HG02981 (cell line): ENCODE measurements at regions not wholly inside any gene's neighbourhood (a gene's known extent, or its start where the extent isn't known, plus 50 kb on each side); places are given as distances from the start of the nearest gene placed in this dataset.
"Not testable (repeated sequence)": the region's sequence is repeated elsewhere in the genome, so short reads cannot be mapped to it uniquely, and the experiment has no call there.

Experiments used
- ATAC-seq: cut with Tn5 transposase; IDR thresholded peaks from one replicate; pipeline ENCODE4 v1.9.1; 2021; ENCODE audit warnings: mild to moderate bottlenecking, moderate library complexity; ENCODE audit not compliant: unreplicated experiment

DNA sequence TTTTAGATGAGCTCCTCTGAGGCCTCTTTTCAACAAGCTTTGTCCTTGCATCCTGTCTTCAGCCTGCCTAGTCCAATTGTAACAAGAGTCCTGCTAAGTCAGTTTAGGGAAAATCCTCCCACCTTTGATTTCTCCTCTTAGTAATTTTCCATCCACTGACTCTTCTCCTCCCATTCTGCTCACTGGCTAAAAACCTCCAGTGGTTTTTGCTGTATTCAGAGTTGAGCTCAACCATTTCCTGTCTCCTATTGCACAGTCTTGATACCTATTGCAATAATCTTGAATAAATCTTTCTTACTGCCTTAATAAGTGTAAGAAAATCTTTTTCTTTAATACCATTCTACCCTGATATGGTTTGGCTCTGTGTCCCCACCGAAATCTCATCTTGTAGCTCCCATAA lies 117.8 kb upstream of the ENPP6 start:
- no peak for ATAC-seq

- not testable (repeated sequence) for ATAC-seq
These were observed 115.8 kb upstream of the ENPP6 start for GRCh38 chr4:184333446-184333845.

GRCh38 chr4:184331268-184331995 lies 113.8 kb upstream of the ENPP6 start:
- no peak for ATAC-seq

DNA sequence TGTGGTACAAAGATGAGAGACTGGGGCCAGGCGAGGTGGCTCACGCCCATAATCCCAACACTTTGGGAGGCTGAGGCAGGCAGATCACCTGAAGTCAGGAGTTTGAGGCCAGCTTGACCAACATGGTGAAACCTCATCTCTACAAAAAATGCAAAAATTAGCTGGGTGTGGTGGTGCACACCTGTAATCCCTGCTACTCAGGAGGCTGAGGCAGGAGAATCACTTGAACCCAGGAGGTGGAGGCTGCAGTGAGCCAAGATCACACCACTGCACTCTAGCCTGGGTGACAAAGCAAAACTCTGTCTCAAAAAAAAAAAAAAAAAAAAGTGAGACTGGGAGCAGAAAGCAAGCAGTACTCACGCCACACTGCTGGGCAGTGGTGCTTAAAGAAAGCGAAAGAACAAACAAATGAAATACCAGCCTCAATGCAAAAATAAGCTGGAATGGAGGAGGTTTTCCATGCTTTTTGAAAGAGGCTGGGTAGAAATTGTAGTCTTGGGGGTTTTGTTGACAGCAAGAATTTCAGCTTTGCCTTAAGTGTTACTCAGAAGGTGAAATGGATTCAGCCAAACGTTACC lies 112.9 kb upstream of the ENPP6 start:
- ATAC-seq = not testable (repeated sequence)

DNA sequence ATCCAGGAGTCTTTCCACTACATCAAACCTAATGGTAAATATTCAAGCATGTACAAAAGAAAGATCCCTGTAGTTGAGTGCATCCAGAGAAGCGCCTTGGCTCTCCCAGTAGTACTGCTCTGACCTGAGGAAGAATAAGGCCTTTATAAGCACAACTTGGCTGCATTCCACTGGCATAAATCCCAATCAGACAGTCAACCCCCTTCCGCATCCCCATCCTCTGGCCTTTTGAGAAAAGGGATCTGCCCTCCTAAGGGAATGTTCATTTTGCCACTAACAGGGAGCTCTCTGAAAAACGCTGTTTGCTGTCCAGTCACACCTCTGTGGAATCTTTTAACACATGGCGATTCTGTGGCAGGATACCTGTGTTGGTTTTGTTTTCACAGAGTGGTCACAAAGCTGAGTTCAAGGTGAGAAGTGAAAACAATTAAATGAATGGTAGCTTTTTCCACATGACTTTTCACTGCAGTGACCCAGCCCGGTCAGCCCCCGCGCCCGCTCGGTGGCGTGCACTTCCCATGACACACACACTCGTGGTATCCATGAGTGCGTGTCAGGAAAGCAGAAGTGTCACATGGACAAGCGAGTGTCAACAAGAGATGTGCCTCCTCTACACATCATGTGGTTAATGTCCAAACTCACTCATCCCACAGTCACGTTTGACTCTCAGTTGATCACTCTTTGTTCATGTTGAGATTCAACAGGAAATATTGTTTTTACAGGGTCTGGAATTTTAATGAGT lies 112.2 kb upstream of the ENPP6 start:
- ATAC-seq = peak; percentile 55

DNA sequence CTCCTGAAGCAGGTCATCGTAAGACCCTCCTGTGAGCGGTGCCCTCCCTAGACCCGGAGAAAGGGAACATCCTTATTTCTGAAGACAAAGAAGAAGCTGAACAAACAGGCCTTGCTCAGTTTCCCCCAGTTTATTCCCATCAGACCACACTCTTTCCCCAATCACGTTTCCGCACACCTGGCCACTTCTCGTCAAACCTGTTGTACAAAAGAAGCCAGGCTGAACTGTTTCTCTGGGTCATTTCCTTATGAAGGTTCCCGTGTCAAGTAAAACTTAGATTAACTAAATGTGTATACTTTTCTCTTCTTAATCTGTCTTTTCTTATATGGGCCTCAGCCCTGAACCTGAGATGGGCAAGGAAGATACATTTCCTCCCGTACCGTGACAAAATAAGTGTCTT lies 111.6 kb upstream of the ENPP6 start:
- no peak for ATAC-seq

DNA sequence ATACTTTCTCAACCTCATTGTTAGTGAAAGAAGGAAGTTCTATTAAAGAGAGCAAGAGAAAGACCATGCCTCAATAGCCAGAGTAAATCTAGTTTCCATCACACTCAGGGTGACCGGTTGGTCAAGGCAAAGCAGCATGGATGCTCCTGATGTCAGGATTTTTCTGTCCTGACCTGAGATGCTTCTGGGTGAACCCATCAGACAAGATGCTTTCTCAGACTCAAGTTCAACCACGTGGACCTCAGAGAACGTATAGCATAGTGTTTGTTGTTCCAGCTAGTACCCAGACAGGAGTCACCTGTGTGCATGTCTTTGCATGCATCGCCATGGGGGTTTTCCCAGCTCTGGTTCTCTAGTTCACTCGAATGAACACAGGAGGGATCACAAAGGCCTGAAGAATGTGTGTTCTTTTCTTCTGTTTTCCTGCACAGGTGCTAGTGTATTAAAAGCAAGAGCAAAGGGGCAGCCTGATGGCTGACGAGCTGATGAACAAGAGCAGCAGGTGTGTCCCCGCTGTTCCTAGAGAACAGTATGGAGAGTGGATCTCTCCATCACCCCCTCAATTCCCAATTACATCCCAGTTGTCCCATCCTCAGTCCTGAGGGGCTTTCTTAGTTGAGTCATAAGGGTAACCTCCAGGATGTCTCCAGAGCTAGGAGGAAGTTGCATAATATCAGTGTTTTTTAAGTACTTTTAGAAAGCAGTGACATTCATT lies 110.5 kb upstream of the ENPP6 start:
- peak; percentile 57 for ATAC-seq

- ATAC-seq = no peak
These were observed 107.3 kb upstream of the ENPP6 start for GRCh38 chr4:184324939-184325477.

DNA sequence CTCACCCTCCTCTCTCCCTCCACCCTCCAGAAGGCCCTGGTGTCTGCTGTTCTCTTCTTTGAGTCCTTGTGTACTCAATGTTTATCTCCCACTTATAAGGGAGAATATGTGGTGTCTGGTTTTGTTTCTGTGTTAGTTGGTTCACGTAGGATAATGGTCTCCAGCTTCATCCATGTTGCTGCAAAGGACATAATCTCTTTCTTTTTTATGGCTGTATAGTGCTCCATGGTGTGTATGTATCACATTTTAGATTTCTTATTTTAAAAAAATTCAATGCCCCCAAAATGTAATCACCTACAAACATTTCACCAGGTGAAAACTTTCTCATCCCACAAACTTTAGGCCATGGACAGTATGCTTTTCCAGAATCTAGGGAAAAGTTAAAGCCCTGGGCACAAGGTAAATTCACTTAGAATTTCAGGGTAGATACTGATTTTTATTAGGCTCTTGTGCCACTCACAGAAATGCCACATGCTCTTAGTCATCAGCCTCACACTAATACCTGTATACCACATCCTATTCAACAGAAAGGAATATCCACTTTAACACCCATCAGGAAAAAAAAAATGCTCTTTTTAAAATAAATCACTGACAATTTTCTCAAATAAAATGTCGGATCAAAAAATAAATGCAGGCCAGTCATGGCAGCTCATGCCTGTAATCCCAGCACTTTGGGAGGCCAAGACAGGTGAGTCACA lies 104.8 kb upstream of the ENPP6 start:
- ATAC-seq = no peak

- ATAC-seq = no peak
These were observed 103.0 kb upstream of the ENPP6 start for GRCh38 chr4:184320631-184321030.

GRCh38 chr4:184318852-184319251 lies 101.2 kb upstream of the ENPP6 start:
- ATAC-seq = no peak

- no peak for ATAC-seq
These were observed 99.7 kb upstream of the ENPP6 start for GRCh38 chr4:184317234-184317918.

- no peak for ATAC-seq
These were observed 99.1 kb upstream of the ENPP6 start for GRCh38 chr4:184316821-184317220.

DNA sequence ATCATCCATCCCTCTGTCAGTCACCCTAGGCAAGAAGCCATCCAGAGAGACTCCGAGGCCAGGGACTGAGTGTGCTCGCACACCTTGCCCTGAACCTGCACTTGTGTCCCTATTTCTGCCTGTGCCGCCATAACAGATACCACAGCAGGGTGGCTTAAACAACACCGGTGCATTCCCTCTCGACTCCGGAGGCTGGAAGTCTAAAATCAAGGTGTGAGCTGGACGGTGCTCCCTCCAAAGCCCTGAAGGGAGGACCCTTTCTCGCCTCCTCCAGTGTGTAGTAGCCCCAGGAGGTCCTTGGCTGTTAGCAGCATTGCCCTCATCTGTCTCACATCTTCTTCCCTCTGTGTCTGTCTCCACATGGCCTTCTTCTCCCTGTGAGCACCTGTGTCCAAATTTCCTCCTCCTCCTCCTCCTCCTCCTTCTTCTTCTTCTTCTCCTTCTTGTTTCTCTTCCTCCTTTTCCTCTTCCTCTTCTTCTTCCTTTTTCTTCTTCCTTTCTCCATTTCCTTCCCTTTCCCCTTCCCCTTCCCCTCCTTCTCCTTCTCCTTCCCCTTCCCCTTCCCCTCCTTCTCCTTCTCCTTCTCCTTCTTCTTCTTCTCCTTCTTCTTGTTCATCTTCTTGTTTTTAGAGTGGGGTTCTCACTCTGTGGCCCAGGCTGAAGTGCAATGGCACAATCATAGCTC lies 98.1 kb upstream of the ENPP6 start:
- ATAC-seq = no peak

DNA sequence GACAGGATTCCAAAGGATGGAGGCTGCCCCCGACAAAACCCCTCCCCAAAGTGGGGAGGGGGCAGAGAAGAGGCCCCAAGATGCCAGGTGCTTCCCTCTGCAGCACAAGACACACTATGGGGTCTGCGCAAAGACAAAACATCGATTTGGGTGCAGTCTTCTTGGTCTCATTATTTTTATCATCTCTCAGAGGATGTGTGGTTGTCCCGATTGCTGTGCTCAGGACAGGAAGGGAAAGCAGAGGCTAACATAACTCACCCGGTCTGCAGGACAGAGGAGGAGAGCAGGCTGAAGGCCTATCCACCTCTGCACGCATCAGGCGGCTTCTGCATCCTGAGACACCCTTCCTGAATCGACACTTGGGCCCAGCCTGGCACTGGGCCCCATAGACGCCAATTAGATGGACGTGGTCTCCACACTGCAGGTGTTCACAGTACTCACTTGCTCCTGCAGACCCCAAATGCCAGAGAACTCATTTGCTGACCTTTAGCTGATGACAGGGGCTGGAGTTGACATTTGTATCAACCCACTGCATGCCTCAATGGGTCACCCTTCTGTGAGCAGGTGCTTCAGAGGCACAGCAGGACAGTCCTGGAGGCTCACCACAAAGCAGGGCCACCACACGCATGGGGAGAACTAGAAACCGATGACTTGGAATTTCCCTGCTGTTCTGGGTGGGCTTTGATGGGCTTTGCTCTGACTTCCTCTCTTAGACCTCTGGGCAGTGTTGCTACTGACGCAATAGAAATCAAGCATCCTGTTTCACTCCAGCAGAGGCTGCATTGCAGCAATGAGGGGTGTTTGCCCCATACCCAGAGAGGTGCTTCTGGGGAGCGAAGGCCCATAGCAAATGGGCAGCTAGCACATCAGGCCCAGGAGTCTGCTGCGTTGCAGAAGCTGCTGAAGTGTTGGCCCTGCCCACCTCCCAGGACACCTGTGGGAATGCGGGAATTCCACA lies 96.3 kb upstream of the ENPP6 start:
- ATAC-seq = peak; percentile 79

GRCh38 chr4:184313058-184313581 lies 95.4 kb upstream of the ENPP6 start:
- ATAC-seq = no peak

GRCh38 chr4:184312126-184312525 lies 94.5 kb upstream of the ENPP6 start:
- no peak for ATAC-seq
